ENCODE measurements at regions not wholly inside any gene's neighbourhood (a gene's known extent, or its start where the extent isn't known, plus 50 kb on each side); places are given as distances from the start of the nearest gene placed in this dataset.

- no peak for DNase-seq (ENCODE audit: low read depth in 2 of 2)
Measured at GRCh38 chr22:42180349-42180842, 49.8 kb upstream of the CYP2D6 start.
